NCI-H1930 (cell line): ENCODE measurements at regions not wholly inside any gene's neighbourhood (a gene's known extent, or its start where the extent isn't known, plus 50 kb on each side); places are given as distances from the start of the nearest gene placed in this dataset.

Source experiments
- DNase-seq, 2 experiments: peaks; one replicate each; lab custom pipeline; 2025; lab: John Stamatoyannopoulos, UW

GRCh38 chr18:8536231-8536630, 73.0 kb upstream of the RAB12 start:
- no peak for DNase-seq

- DNase-seq = no peak
Measured at GRCh38 chr18:8536922-8537321, 72.3 kb upstream of the RAB12 start.

GRCh38 chr18:8537400-8537799, 71.8 kb upstream of the RAB12 start:
- no peak for DNase-seq

- no peak for DNase-seq
Measured at GRCh38 chr18:8538935-8539334, 70.3 kb upstream of the RAB12 start.

- no peak for DNase-seq
Measured at GRCh38 chr18:8546677-8547076, 62.6 kb upstream of the RAB12 start.

GRCh38 chr18:8548186-8548585, 61.1 kb upstream of the RAB12 start:
- DNase-seq = no peak

- DNase-seq = no peak
Measured at GRCh38 chr18:8549254-8549757, 59.9 kb upstream of the RAB12 start.

GRCh38 chr18:8552151-8552550, 57.1 kb upstream of the RAB12 start:
- DNase-seq = no peak

GRCh38 chr18:8554354-8554753, 54.9 kb upstream of the RAB12 start:
- DNase-seq = no peak

GRCh38 chr18:8556424-8556823, 52.8 kb upstream of the RAB12 start:
- DNase-seq = no peak
